GM20000 (cell line): ENCODE measurements at regions not wholly inside any gene's neighbourhood (a gene's known extent, or its start where the extent isn't known, plus 50 kb on each side); places are given as distances from the start of the nearest gene placed in this dataset.

Experiments used
- DNase-seq: peaks from one replicate; pipeline ENCODE4 v3.0.0; 2012; ENCODE audit warnings: low spot score
- TF ChIP-seq, protein P1 (sequence below): IDR thresholded peaks from 2 replicates; pipeline ENCODE4 v1.5.1; 2012; ENCODE audit warnings: mild to moderate bottlenecking, control low read depth; ENCODE audit errors: extremely low read depth, missing control alignments

DNA sequence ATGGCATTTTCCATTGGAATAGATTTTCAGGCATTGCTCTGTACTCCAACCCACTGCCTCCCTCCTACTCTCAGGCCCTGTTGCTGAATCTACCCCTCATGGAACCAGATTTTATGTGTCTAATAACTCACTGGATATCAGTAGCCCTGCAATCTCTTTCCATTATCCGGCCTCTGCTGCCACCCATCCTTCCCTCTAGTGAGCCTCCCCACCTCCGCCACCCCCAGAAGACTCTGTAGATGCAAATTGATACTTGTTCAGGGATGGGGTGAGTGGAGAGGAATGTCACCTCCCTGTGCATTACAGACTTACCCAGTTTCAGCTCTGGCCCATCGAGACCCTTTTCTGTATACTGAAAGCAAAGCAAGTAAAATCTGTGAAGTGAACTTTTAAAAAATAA lies 52.3 kb upstream of the PHYHIPL start:
- no peak for DNase-seq

DNA sequence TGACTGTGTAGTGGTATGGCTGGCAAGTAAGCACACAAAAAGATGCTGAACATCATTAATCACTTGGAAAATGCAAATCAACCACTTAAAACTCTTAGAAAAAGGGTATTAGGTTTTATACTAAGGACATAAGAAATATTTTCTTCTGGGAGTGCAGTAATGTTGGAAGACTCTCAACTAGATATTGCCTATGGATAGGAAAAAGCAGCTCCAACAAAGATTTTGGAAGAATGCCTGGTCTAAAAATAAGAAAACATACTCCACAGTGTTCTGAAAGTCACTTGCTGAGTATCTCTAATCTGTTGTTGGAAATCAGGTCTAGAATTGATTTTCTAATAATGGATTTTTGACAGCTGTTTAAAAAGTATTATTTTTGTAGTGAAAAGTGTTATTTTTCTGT lies 50.8 kb upstream of the PHYHIPL start:
- DNase-seq: no peak
- TF ChIP-seq, protein P1, sequence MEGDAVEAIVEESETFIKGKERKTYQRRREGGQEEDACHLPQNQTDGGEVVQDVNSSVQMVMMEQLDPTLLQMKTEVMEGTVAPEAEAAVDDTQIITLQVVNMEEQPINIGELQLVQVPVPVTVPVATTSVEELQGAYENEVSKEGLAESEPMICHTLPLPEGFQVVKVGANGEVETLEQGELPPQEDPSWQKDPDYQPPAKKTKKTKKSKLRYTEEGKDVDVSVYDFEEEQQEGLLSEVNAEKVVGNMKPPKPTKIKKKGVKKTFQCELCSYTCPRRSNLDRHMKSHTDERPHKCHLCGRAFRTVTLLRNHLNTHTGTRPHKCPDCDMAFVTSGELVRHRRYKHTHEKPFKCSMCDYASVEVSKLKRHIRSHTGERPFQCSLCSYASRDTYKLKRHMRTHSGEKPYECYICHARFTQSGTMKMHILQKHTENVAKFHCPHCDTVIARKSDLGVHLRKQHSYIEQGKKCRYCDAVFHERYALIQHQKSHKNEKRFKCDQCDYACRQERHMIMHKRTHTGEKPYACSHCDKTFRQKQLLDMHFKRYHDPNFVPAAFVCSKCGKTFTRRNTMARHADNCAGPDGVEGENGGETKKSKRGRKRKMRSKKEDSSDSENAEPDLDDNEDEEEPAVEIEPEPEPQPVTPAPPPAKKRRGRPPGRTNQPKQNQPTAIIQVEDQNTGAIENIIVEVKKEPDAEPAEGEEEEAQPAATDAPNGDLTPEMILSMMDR: no peak

More for the DNA sequence above, 52.3 kb upstream of the PHYHIPL start:
- TF ChIP-seq, protein P1: no peak

DNA sequence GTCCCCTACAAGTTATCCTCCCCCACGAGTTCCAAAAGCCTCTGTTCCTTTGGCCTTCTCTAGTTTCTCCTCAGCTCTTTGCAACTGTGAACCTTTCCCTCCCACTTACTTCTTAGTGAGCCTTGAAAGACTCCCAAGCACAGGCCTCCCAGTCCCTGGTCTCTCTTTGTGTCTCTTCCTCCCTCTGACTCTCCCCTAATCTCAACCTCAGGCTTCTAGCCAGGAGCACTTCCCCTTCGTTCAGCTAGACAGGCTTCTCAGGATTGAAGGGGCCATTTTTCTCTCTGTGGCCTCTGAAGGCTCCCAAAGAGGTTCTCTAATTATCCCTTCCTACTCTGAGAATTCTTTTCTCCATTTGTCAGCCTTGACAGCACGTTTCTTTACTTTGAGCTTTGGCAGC lies 50.2 kb upstream of the PHYHIPL start:
- DNase-seq: no peak
- TF ChIP-seq, protein P1: no peak
